BE2C (cell line): ENCODE measurements at regions not wholly inside any gene's neighbourhood (a gene's known extent, or its start where the extent isn't known, plus 50 kb on each side); places are given as distances from the start of the nearest gene placed in this dataset.
"Not testable (repeated sequence)": the region's sequence is repeated elsewhere in the genome, so short reads cannot be mapped to it uniquely, and the experiment has no call there.

Experiments
- DNase-seq: peaks from one replicate; pipeline ENCODE4 v3.0.0-alpha.2; 2020
- H3K27me3 ChIP-seq: fragments of 250-450 bp; sonication (Bioruptor Pico); 2 replicates; pipeline ENCODE4 v1.5.1; 2020; ENCODE audit warnings: mild to moderate bottlenecking
- H3K36me3 ChIP-seq: fragments of 250-450 bp; sonication (Bioruptor Pico); 2 replicates; pipeline ENCODE4 v1.5.1; 2020; ENCODE audit warnings: mild to moderate bottlenecking
- H3K4me1 ChIP-seq: fragments of 250-450 bp; sonication (Bioruptor Pico); 2 replicates; pipeline ENCODE4 v1.5.1; 2020
- H3K4me3 ChIP-seq: 2 replicates; pipeline ENCODE4 v1.5.1; 2011; ENCODE audit warnings: low read depth, low read length
- H3K9me3 ChIP-seq: fragments of 250-450 bp; sonication (Bioruptor Pico); 2 replicates; pipeline ENCODE4 v1.5.1; 2020
- TF ChIP-seq, protein P1 (sequence below): IDR thresholded peaks from 2 replicates; pipeline ENCODE4 v1.5.1; 2012; ENCODE audit warnings: mild to moderate bottlenecking, low read depth, low read length

DNA sequence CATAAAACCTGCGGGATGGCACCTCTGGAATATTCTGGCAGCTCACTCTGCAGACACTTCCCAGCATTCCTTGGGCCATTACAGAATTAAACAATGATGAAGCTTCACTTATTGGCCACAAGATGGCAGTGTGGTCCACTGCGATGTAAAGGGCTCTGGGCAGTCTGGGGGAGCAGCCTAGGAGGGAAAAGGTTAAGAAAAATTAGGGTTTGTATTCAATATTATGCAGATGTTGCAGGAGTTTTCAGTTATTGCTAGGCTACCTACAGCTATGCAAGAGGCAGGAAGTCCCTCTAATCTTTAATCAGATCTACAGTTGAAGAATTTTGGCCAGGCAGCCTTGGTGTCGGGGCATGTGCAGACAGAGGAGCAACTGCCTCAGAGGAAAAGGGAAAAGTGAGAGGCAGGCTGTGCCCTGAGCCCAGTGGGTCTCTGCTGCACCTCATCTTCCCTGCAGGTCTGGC, 233.2 kb upstream of the PRSS1 start:
- DNase-seq = peak; percentile 33
- Histone ChIP-seq H3K4me3 (no peak overlapping the region), H3K9me3 (no peaks in the 10 kb centered on the region), H3K36me3 (no peaks in the 10 kb centered on the region), H3K4me1 (no peaks in the 10 kb centered on the region), H3K27me3 (no peaks in the 10 kb centered on the region)
- TF ChIP-seq, protein P1, sequence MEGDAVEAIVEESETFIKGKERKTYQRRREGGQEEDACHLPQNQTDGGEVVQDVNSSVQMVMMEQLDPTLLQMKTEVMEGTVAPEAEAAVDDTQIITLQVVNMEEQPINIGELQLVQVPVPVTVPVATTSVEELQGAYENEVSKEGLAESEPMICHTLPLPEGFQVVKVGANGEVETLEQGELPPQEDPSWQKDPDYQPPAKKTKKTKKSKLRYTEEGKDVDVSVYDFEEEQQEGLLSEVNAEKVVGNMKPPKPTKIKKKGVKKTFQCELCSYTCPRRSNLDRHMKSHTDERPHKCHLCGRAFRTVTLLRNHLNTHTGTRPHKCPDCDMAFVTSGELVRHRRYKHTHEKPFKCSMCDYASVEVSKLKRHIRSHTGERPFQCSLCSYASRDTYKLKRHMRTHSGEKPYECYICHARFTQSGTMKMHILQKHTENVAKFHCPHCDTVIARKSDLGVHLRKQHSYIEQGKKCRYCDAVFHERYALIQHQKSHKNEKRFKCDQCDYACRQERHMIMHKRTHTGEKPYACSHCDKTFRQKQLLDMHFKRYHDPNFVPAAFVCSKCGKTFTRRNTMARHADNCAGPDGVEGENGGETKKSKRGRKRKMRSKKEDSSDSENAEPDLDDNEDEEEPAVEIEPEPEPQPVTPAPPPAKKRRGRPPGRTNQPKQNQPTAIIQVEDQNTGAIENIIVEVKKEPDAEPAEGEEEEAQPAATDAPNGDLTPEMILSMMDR = peak; percentile 81

DNA sequence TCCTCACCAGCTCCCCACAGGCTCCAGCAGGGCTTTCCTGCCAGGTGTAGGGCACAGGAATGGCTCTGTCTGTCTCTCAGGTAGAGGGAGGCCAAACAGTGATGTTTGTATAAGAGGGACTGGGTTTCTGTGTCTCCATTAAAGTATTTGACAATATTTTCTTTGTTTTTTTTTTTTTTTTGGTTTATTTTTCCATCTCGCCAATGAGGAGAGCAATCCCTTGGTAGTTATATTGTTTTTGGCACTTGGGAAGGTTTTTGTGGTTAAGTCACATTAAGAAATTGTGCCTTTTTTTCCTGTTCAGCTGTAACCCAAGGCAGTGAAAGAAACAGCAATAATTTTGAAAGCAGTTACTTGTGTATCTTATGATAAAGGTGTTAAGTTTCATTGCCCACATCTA, 234.6 kb upstream of the PRSS1 start:
- not testable (repeated sequence) for H3K36me3 ChIP-seq, H3K4me3 ChIP-seq, DNase-seq, H3K9me3 ChIP-seq, H3K4me1 ChIP-seq, H3K27me3 ChIP-seq

DNA sequence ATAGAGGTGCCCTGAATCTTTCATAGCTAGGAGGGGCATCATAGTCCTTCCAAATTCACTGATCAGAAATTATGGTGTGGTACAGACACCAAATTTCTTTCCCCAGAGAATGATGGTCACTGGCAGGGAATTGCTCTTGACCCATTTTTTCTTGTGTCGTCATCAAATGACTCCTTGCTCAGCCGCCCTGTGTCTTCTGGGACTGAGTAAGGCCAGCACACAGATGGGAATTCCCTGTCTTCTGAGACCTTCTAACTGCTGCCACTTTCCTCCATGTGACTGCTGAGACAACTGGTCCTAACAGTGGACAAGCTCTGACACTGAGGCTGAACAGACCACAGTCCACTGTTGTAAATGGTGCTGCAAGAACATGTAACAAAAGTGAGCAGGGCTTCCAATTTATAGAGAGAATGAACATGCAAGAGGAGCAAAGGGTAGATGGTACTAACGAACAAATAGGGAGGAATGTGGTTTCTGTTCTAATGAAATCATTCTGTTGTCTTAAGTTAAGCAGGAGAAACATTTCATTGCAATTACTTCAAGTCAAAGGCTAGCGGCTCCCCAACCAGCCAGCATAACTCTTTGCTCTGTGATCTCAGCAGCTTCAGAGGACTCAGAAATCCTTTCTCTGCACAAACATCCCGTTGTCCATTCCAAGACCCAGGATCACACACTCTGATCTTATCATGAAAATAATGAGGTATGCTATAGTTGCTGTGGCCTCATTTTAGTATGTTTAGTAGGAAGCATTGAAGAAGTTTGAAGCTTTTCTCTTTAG, 235.9 kb upstream of the PRSS1 start:
- no peak for DNase-seq
- Histone ChIP-seq H3K9me3 (no peaks in the 10 kb centered on the region), H3K4me3 (no peak overlapping the region), H3K36me3 (no peaks in the 10 kb centered on the region), H3K4me1 (no peaks in the 10 kb centered on the region), H3K27me3 (no peaks in the 10 kb centered on the region)
- TF ChIP-seq, protein P1 = no peak

DNA sequence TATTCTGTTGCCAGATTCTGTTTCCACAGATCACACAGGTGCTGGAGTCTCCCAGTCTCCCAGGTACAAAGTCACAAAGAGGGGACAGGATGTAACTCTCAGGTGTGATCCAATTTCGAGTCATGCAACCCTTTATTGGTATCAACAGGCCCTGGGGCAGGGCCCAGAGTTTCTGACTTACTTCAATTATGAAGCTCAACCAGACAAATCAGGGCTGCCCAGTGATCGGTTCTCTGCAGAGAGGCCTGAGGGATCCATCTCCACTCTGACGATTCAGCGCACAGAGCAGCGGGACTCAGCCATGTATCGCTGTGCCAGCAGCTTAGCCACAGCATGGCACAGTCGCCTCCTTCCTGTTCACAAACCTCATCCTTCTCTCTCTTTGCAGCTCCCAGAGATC, 237.5 kb upstream of the PRSS1 start:
- no peaks in the 10 kb centered on the region for H3K27me3 ChIP-seq
- TF ChIP-seq, protein P1 = no peak
- no peaks in the 10 kb centered on the region for H3K36me3 ChIP-seq
- H3K4me3 ChIP-seq = no peak overlapping the region
- DNase-seq = no peak
- no peaks in the 10 kb centered on the region for H3K4me1 ChIP-seq
- H3K9me3 ChIP-seq = no peaks in the 10 kb centered on the region

DNA sequence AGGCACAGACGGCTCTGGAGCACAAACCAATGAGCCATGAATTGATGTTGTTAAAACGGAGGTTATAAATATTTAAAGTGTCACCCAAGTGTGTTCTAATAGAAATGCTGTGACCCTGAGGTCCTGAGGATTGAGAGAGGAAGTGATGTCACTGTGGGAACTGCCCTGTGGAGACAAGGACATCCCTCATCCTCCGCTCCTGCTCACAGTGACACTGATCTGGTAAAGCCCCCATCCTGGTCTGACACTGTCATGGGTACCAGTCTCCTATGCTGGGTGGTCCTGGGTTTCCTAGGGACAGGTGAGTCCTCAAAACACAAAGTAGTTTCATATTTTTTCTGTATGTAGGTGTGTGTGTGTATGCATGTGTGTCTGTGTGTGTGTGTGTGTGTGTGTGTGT, 237.9 kb upstream of the PRSS1 start:
- Histone ChIP-seq H3K36me3 (no peaks in the 10 kb centered on the region), H3K4me3 (no peak overlapping the region), H3K27me3 (no peaks in the 10 kb centered on the region), H3K9me3 (no peaks in the 10 kb centered on the region), H3K4me1 (no peaks in the 10 kb centered on the region)
- no peak for DNase-seq
- TF ChIP-seq, protein P1 = no peak

DNA sequence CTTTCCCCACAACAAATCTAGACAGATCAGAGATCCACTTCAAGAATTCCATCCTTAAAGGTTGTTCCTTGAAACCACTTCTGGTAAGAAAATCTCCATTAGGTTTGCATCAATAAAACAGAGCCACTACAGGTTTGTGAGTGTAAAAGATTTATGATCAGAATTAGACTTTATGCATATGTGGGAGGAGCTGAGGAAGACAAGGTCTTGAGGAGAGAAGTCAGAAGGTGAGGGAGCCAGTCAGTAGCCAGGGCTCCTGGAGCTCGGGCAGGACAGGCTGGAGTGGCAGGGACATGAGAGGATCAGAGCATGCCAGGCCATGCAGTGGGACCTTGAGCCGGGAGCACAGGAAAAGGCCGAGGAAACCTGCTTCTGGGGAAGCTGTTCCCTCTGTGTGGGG, 240.0 kb upstream of the PRSS1 start:
- not testable (repeated sequence) for DNase-seq, H3K9me3 ChIP-seq, H3K4me1 ChIP-seq, H3K4me3 ChIP-seq, H3K27me3 ChIP-seq, H3K36me3 ChIP-seq

DNA sequence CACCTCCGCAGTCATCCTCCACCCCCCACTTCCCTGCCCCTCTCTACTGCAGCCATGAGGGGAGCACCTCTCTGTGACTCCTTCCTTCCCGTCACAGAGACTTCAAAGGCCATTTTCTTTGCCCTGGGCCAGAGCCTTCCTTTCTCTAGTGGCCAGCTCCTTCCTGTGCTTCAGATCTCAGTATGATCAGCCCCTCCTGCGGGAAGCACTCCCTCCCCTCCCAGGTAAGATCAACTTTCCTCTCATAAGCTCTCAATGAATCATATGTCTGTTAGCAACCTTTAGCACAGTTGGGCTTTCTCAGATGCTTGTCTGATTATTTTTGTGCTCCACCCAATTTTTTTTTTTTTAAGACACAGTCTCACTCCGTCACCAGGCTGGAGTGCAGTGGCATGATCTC, 241.0 kb upstream of the PRSS1 start:
- Histone ChIP-seq H3K27me3 (no peaks in the 10 kb centered on the region), H3K4me1 (no peaks in the 10 kb centered on the region), H3K9me3 (no peaks in the 10 kb centered on the region), H3K36me3 (no peaks in the 10 kb centered on the region), H3K4me3 (no peak overlapping the region)
- TF ChIP-seq, protein P1 = no peak
- DNase-seq = no peak
